SK-N-SH (cell line): ENCODE measurements at regions not wholly inside any gene's neighbourhood (a gene's known extent, or its start where the extent isn't known, plus 50 kb on each side); places are given as distances from the start of the nearest gene placed in this dataset.

Experiments
- CTCF ChIA-PET: fragments of 300-600, 350-600 bp; formaldehyde crosslinking; extraction: SDS; loops from one replicate; lab custom pipeline; 2021; lab: Yijun Ruan, JAX
- POLR2A ChIA-PET: fragments of 350-600 bp; sonication (Branson Sonifier 250); formaldehyde crosslinking; extraction: SDS; loops from one replicate; lab custom pipeline; 2020; ENCODE audit warnings: antibody characterized with exemption, inconsistent platforms; lab: Yijun Ruan, JAX
- DNase-seq: peaks from one replicate; pipeline ENCODE4 v3.0.0; 2012
- H2AFZ ChIP-seq: fragments of 200-600 bp; sonication (generic); 2 replicates; pipeline ENCODE4 v1.8.1; 2016; ENCODE audit warnings: antibody characterized with exemption, mild to moderate bottlenecking, low read depth
- H3F3A ChIP-seq: fragments of 200-600 bp; sonication (generic); replicated peaks from 2 replicates; pipeline ENCODE3; 2016; ENCODE audit warnings: antibody characterized with exemption, mild to moderate bottlenecking; ENCODE audit not compliant: insufficient read depth
- H3K27ac ChIP-seq, 2 experiments: fragments of 200-500 bp in 1 of 2; fragments of 200-600 bp in 1 of 2; sonication (Bioruptor generic) in 1 of 2; sonication (generic), shearing (Covaris generic) in 1 of 2; 2 replicates each; pipeline versions ENCODE4 v1.5.1 to v1.6.1; 2014 to 2016; ENCODE audit warnings: low read depth in 2 of 2, inconsistent platforms in 1 of 2, low read length in 1 of 2, mild to moderate bottlenecking in 1 of 2, mixed read lengths in 1 of 2
- H3K27me3 ChIP-seq: fragments of 200-600 bp; sonication (generic), shearing (Covaris generic); 2 replicates; pipeline ENCODE4 v1.6.1; 2016; ENCODE audit warnings: mixed run types; ENCODE audit not compliant: insufficient read depth
- H3K36me3 ChIP-seq, 2 experiments: fragments of 200-500 bp in 1 of 2; fragments of 200-600 bp in 1 of 2; sonication (Bioruptor generic) in 1 of 2; sonication (generic) in 1 of 2; replicated peaks in 1 of 2; 2 replicates each; pipeline versions ENCODE3 to v1.5.1; 2014 to 2016; ENCODE audit warnings: low read length in 1 of 2, mild to moderate bottlenecking in 1 of 2; ENCODE audit not compliant: insufficient read depth in 2 of 2, control insufficient read depth in 1 of 2
- H3K4me1 ChIP-seq, 2 experiments: fragments of 200-500 bp in 1 of 2; fragments of 200-600 bp in 1 of 2; sonication (Bioruptor generic) in 1 of 2; sonication (generic), shearing (Covaris generic) in 1 of 2; 2 replicates each; pipeline versions ENCODE4 v1.5.1 to v1.6.1; 2014 to 2016; ENCODE audit warnings: low read depth in 1 of 2, low read length in 1 of 2, mixed run types in 1 of 2; ENCODE audit not compliant: insufficient read depth in 2 of 2, control insufficient read depth in 1 of 2
- H3K4me2 ChIP-seq: fragments of 200-600 bp; sonication (generic), shearing (Covaris generic); 2 replicates; pipeline ENCODE4 v1.6.1; 2017; ENCODE audit warnings: mixed run types
- H3K4me3 ChIP-seq, 2 experiments: fragments of 200-500 bp in 1 of 2; fragments of 200-600 bp in 1 of 2; sonication (Bioruptor generic) in 1 of 2; sonication (generic), shearing (Covaris generic) in 1 of 2; 2 replicates each; pipeline versions ENCODE4 v1.5.1 to v1.8.1; 2014 to 2016; ENCODE audit warnings: low read depth in 2 of 2, inconsistent platforms in 1 of 2, low read length in 1 of 2, mild to moderate bottlenecking in 1 of 2, mixed read lengths in 1 of 2, moderate library complexity in 1 of 2
- H3K79me2 ChIP-seq: fragments of 200-600 bp; sonication (generic); 2 replicates; pipeline ENCODE4 v1.8.1; 2017; ENCODE audit warnings: mild to moderate bottlenecking; ENCODE audit not compliant: insufficient read depth
- H3K9ac ChIP-seq: fragments of 200-600 bp; sonication (generic); 2 replicates; pipeline ENCODE4 v1.6.1; 2017; ENCODE audit warnings: mixed run types
- H3K9me2 ChIP-seq: fragments of 200-600 bp; sonication (generic); 2 replicates; pipeline ENCODE4 v1.6.1; 2017; ENCODE audit warnings: mixed run types
- H3K9me3 ChIP-seq: fragments of 200-600 bp; sonication (generic); 2 replicates; pipeline ENCODE4 v1.6.1; 2017; ENCODE audit warnings: mixed run types, mild to moderate bottlenecking, moderate library complexity
- H4K20me1 ChIP-seq: fragments of 200-600 bp; sonication (generic); 2 replicates; pipeline ENCODE4 v1.6.1; 2017; ENCODE audit warnings: mild to moderate bottlenecking, mixed run types; ENCODE audit not compliant: insufficient read depth
- CHD2 ChIP-seq: fragments of 150-350 bp; IDR thresholded peaks from 2 replicates; pipeline ENCODE4 v1.6.1; 2018; ENCODE audit warnings: low read length; ENCODE audit not compliant: partially characterized antibody
- CTCF ChIP-seq: fragments of 200-600 bp; sonication (generic); IDR thresholded peaks from 2 replicates; pipeline ENCODE4 v1.6.1; 2017; ENCODE audit warnings: antibody characterized with exemption, mild to moderate bottlenecking, moderate library complexity
- FOSL2 ChIP-seq: IDR thresholded peaks from 2 replicates; pipeline ENCODE4 v1.4.0; 2012; ENCODE audit warnings: low read depth, mild to moderate bottlenecking, moderate library complexity, borderline replicate concordance
- FOXJ3 ChIP-seq: sonication (generic); formaldehyde crosslinking; IDR thresholded peaks from 2 replicates; pipeline ENCODE4 v1.5.1; 2020; ENCODE audit warnings: mild to moderate bottlenecking, missing genetic modification reagents
- FOXM1 ChIP-seq: IDR thresholded peaks from 2 replicates; pipeline ENCODE4 v1.4.0; 2012; ENCODE audit warnings: low read depth, mild to moderate bottlenecking
- GABPA ChIP-seq: IDR thresholded peaks from 2 replicates; pipeline ENCODE4 v1.4.0; 2012; ENCODE audit warnings: low read depth, mild to moderate bottlenecking
- JUND ChIP-seq: IDR thresholded peaks from 2 replicates; pipeline ENCODE4 v1.4.0; 2012
- MAX ChIP-seq: IDR thresholded peaks from 2 replicates; pipeline ENCODE4 v1.4.0; 2012; ENCODE audit warnings: low read depth
- NFIC ChIP-seq: IDR thresholded peaks from 2 replicates; pipeline ENCODE4 v1.4.0; 2012; ENCODE audit warnings: borderline replicate concordance
- NRF1 ChIP-seq: IDR thresholded peaks from 2 replicates; pipeline ENCODE4 v1.6.1; 2012; ENCODE audit warnings: low read depth, mild to moderate bottlenecking, low read length
- PBX3 ChIP-seq: IDR thresholded peaks from 2 replicates; pipeline ENCODE4; 2012
- RAD21 ChIP-seq: IDR thresholded peaks from 2 replicates; pipeline ENCODE4 v1.6.1; 2012; ENCODE audit warnings: mild to moderate bottlenecking, low read length
- RCOR1 ChIP-seq: fragments of 150-350 bp; IDR thresholded peaks from 2 replicates; pipeline ENCODE4 v1.6.1; 2017; ENCODE audit warnings: antibody characterized with exemption, low read length
- REST ChIP-seq: IDR thresholded peaks from 2 replicates; pipeline ENCODE4 v1.6.1; 2012; ENCODE audit warnings: mild to moderate bottlenecking, low read depth, low read length, moderate library complexity
- SIN3A ChIP-seq: IDR thresholded peaks from 2 replicates; pipeline ENCODE4 v1.6.1; 2012; ENCODE audit warnings: low read depth, mild to moderate bottlenecking, low read length, moderate library complexity, borderline replicate concordance
- SMC3 ChIP-seq: IDR thresholded peaks from 2 replicates; pipeline ENCODE4 v1.6.1; 2012; ENCODE audit warnings: low read depth, low read length, improper control_type of control experiment
- TAF1 ChIP-seq: IDR thresholded peaks from 2 replicates; pipeline ENCODE4 v1.6.1; 2012; ENCODE audit warnings: low read depth, mild to moderate bottlenecking, low read length, moderate library complexity, borderline replicate concordance
- TCF12 ChIP-seq: IDR thresholded peaks from 2 replicates; pipeline ENCODE4 v1.4.0; 2012
- YY1 ChIP-seq: IDR thresholded peaks from 2 replicates; pipeline ENCODE4 v1.4.0; 2012; ENCODE audit warnings: low read depth, mild to moderate bottlenecking
- ZBTB33 ChIP-seq: IDR thresholded peaks from 2 replicates; pipeline ENCODE4 v1.4.0; 2012; ENCODE audit warnings: low read depth, borderline replicate concordance
- WGBS: methylation state at CpG from one replicate; pipeline ENCODE4 v1.1.6; 2017; ENCODE audit warnings: low lambda C conversion rate; 5-methylcytosine and 5-hydroxymethylcytosine counted together

GRCh38 chr2:66915237-66915636 is 480.3 kb downstream of the MEIS1 start:
- CTCF ChIA-PET, result interaction anchor here (1.1 kb wide), 1 partner anchor 10 kb away, joined by 3 read pairs; no protein-coding TSS in a partner anchor
- no peaks in the 10 kb centered on the region for H3K36me3 ChIP-seq
- TF ChIP-seq RCOR1 (no peak), NRF1 (no peak), NFIC (no peak), YY1 (no peak), ZBTB33 (no peak), TCF12 (no peak), FOXJ3 (CRISPR knock-in tag) (no peak), GABPA (no peak), JUND (no peak), MAX (no peak), SIN3A (no peak)
- TF ChIP-seq, all 33 proteins: peak for 0
- Histone ChIP-seq H3K9ac (no peak overlapping the region), H2AFZ (peak overlapping the region; percentile 65), H3K27ac (no peak overlapping the region), H3K4me1 (no peaks in the 10 kb centered on the region), H3K27me3 (no peaks in the 10 kb centered on the region), H3K79me2 (no peaks in the 10 kb centered on the region), H3K4me3 (no peak overlapping the region), H4K20me1 (no peaks in the 10 kb centered on the region), H3K9me3 (no peaks in the 10 kb centered on the region), H3F3A (no peaks in the 10 kb centered on the region), H3K9me2 (no peaks in the 10 kb centered on the region), H3K4me2 (no peak overlapping the region)
- WGBS, result 77% methylated on average over 2 of the region's 2 CpGs
- POLR2A ChIA-PET, result no interaction called here
- DNase-seq, result no peak

GRCh38 chr2:66919286-66919685 is 477.8 kb upstream of the ETAA1 start:
- Histone ChIP-seq H3K9me3 (no peaks in the 10 kb centered on the region), H3K79me2 (no peaks in the 10 kb centered on the region), H3K4me3 (no peak overlapping the region), H3K27ac (no peak overlapping the region), H3K9me2 (no peaks in the 10 kb centered on the region), H2AFZ (no peak overlapping the region), H3K9ac (no peak overlapping the region), H3K27me3 (no peaks in the 10 kb centered on the region), H4K20me1 (no peaks in the 10 kb centered on the region), H3F3A (no peaks in the 10 kb centered on the region), H3K4me1 (no peaks in the 10 kb centered on the region), H3K4me2 (no peak overlapping the region), H3K36me3 (no peaks in the 10 kb centered on the region)
- CTCF ChIA-PET, result no interaction called here
- WGBS, result 72% methylated on average over 1 of the region's 1 CpG
- POLR2A ChIA-PET, result no interaction called here
- no peak for DNase-seq
- TF ChIP-seq FOSL2 (no peak), NFIC (no peak), REST (no peak), PBX3 (no peak), SIN3A (no peak), CHD2 (no peak), FOXM1 (no peak), NRF1 (no peak), TAF1 (no peak), SMC3 (no peak), CTCF (no peak; the same call in 1 of the 2 replicates), RAD21 (no peak), MAX (no peak), TCF12 (no peak), JUND (no peak)
